Tibial artery (tissue), 4 donors: ENCODE measurements at regions not wholly inside any gene's neighbourhood (a gene's known extent, or its start where the extent isn't known, plus 50 kb on each side); places are given as distances from the start of the nearest gene placed in this dataset.

Source experiments
- DNase-seq, 2 donors: peaks; one replicate each; pipeline ENCODE4 v3.0.0-alpha.2; 2019
- H3K27ac ChIP-seq, 2 donors: fragments of 200-600 bp; sonication (generic) in 1 of 2; 1 replicate in 1 of 2; 2 replicates in 1 of 2; pipeline ENCODE4 v1.5.1; 2018 to 2019; ENCODE audit warnings: mild to moderate bottlenecking in 1 of 2
- H3K27me3 ChIP-seq, 2 donors: fragments of 200-600 bp; sonication (generic) in 1 of 2; one replicate each; pipeline versions ENCODE4 v1.5.1 to v1.6.0; 2016 to 2019
- H3K36me3 ChIP-seq, 3 donors: fragments of 200-600 bp; sonication (generic) in 2 of 3; one replicate each; pipeline ENCODE4 v1.5.1; 2016 to 2019; ENCODE audit warnings: mild to moderate bottlenecking in 2 of 3
- H3K4me1 ChIP-seq, 4 donors: fragments of 200-600 bp; sonication (generic) in 2 of 4; 1 replicate in 3 of 4; 2 replicates in 1 of 4; pipeline ENCODE4 v1.5.1; 2016 to 2019
- H3K4me3 ChIP-seq, 2 donors: fragments of 200-600 bp; sonication (generic) in 1 of 2; 1 replicate in 1 of 2; 2 replicates in 1 of 2; pipeline ENCODE4 v1.5.1; 2018 to 2019; ENCODE audit warnings: mild to moderate bottlenecking in 2 of 2
- H3K9me3 ChIP-seq, 3 donors: fragments of 200-600 bp; sonication (generic) in 1 of 3; one replicate each; pipeline ENCODE4 v1.5.1; 2016 to 2019
- CTCF ChIP-seq, 2 experiments: fragments of 200-600 bp in 1 of 2; fragments of 450-650 bp in 1 of 2; IDR thresholded peaks; one replicate each; pipeline ENCODE4 v1.5.1; 2017 to 2019; ENCODE audit warnings: antibody characterized with exemption in 2 of 2, mild to moderate bottlenecking in 1 of 2, moderate library complexity in 1 of 2
- intact Hi-C: fragments of 100-400 bp; cut with DNase I; formaldehyde crosslinking; loops from one replicate; pipeline ENCODE4 v1.15.0; 2023; ENCODE audit warnings: low total_unique reads

GRCh38 chr4:137599734-137600133, 67.4 kb upstream of the PCDH18 start:
- Histone ChIP-seq H3K4me3 (no peak overlapping the region), H3K4me1 (peaks cover 0 to 5% (median 0%) of the 10 kb centered on the region in 4 donors), H3K36me3 (no peaks in the 10 kb centered on the region), H3K9me3 (no peaks in the 10 kb centered on the region), H3K27me3 (no peaks in the 10 kb centered on the region), H3K27ac (no peak overlapping the region)
- DNase-seq: no peak
- intact Hi-C loops: no loop called here
- TF ChIP-seq CTCF (IDR thresholded peaks at IDR 0.05): no peak

DNA sequence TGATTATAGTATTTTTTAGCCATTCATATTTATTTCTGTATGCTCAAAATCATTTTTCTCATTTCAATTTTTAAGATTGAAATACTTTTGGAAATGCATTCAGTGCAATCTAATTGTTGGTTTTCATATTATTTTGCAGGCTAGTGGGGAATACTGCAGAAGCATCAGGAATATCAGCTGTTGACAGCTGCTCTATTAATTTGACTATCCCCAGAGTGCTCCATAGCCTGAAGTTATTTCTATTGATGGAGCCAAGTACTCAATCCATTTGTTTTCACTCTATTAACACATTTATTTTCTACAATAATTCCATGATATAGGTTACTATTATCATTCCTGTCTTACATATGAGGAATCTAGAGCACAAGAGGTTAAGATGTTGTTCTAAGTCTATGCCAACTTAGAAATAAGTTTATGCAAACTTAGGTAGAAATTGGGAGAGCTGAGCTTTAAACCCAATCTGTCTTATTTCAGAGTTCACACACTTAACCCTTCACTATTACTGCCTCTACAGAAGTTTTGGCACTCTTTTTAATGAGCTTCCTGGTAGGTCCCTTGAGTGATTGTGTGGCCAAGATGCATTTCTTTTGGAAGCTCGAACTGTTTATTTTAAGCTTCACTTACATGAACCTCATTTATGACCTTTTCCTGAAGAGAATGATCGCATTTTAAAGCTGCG, 65.6 kb upstream of the PCDH18 start:
- H3K4me3 ChIP-seq: no peak overlapping the region
- intact Hi-C loops: no loop called here
- no peak overlapping the region for H3K27ac ChIP-seq
- no peak for TF ChIP-seq CTCF (IDR thresholded peaks at IDR 0.05)
- no peaks in the 10 kb centered on the region for H3K9me3 ChIP-seq
- no peaks in the 10 kb centered on the region for H3K36me3 ChIP-seq
- no peak for DNase-seq
- H3K27me3 ChIP-seq: no peaks in the 10 kb centered on the region
- H3K4me1 ChIP-seq: peaks cover 0 to 5% (median 0%) of the 10 kb centered on the region in 4 donors

- DNase-seq: no peak
- H3K27ac ChIP-seq: no peak overlapping the region
- H3K36me3 ChIP-seq: no peaks in the 10 kb centered on the region
- TF ChIP-seq CTCF (IDR thresholded peaks at IDR 0.05): no peak
- no peak overlapping the region for H3K4me3 ChIP-seq
- intact Hi-C loops: no loop called here
- no peaks in the 10 kb centered on the region for H3K9me3 ChIP-seq
- H3K4me1 ChIP-seq: no peaks in the 10 kb centered on the region
- H3K27me3 ChIP-seq: no peaks in the 10 kb centered on the region
Measured at GRCh38 chr4:137587796-137588195, 55.5 kb upstream of the PCDH18 start.

GRCh38 chr4:137583671-137584070, 51.4 kb upstream of the PCDH18 start:
- intact Hi-C loops: no loop called here
- no peak for DNase-seq
- no peak overlapping the region for H3K27ac ChIP-seq
- H3K9me3 ChIP-seq: no peaks in the 10 kb centered on the region
- no peak for TF ChIP-seq CTCF (IDR thresholded peaks at IDR 0.05)
- H3K4me3 ChIP-seq: no peak overlapping the region
- H3K36me3 ChIP-seq: no peaks in the 10 kb centered on the region
- no peaks in the 10 kb centered on the region for H3K27me3 ChIP-seq
- H3K4me1 ChIP-seq: no peaks in the 10 kb centered on the region
